T1000 (cell line): ENCODE measurements at regions not wholly inside any gene's neighbourhood (a gene's known extent, or its start where the extent isn't known, plus 50 kb on each side); places are given as distances from the start of the nearest gene placed in this dataset.
A peak's percentile ranks its signal among the peaks of the same experiment; 100 is the strongest.

Source experiments
- DNase-seq: peaks from one replicate; lab custom pipeline; 2025; ENCODE audit warnings: mixed read lengths; lab: John Stamatoyannopoulos, UW

DNA sequence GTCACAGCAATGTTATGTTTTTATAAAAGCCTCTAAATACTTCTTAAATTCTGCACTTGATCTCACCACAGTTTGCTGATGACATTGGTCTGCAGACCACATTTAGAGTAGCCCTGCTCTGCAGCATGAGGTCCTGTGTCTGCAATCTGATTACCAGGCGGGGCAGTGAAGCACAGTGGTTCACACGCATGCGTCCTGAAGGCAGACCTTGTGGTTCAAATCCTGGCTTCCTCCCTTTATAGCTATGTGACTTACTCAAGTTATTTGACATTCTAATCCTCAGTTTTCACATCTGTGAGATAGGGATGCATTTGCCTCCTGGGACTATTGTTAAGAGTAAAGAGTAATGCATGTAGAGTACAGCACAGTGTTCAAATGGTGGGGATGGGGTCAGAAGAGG, 50.3 kb downstream of the BMAL2 start:
- DNase-seq: no peak

DNA sequence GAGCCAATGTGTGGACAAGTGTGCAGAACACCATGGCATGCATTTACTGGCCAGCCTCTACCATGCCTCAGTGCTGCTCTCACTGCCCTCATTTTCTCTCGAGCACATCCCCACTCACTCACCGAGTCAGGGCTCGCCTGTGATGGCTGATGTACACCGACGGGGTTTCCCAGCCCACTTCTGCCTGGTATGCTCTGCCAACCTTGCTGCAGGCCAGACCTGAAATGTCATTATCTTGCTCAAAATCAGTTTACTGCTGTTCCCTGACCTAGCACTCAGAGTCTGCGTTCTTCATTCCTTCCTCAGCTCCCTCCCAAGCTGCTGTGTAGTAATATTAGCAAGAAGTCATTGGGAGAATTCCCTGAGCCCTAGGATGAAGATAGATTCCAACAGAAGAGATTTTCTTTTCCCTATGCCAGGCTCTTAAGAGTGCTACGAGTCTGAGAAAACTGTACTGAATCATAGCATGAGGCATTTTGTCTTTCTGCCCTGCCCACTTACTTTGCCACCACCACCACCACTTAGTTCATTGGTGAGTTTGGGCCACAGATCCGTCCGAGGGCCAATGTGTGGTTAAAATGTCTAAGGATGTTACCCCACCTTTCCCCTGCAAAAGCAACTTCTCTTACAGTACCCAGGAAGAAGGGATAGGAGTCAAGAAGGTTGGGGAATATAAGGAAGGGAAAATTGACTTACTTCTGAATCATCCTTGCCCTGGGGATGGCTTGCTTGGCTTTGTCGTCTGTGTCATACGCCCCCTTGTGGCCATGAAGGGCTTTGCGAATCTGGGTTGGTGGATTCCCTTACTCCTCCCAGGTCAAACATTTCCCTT, 51.0 kb downstream of the BMAL2 start:
- peak; percentile 85 for DNase-seq

- no peak for DNase-seq
These were observed 51.6 kb downstream of the BMAL2 start for GRCh38 chr12:27384261-27384590.

DNA sequence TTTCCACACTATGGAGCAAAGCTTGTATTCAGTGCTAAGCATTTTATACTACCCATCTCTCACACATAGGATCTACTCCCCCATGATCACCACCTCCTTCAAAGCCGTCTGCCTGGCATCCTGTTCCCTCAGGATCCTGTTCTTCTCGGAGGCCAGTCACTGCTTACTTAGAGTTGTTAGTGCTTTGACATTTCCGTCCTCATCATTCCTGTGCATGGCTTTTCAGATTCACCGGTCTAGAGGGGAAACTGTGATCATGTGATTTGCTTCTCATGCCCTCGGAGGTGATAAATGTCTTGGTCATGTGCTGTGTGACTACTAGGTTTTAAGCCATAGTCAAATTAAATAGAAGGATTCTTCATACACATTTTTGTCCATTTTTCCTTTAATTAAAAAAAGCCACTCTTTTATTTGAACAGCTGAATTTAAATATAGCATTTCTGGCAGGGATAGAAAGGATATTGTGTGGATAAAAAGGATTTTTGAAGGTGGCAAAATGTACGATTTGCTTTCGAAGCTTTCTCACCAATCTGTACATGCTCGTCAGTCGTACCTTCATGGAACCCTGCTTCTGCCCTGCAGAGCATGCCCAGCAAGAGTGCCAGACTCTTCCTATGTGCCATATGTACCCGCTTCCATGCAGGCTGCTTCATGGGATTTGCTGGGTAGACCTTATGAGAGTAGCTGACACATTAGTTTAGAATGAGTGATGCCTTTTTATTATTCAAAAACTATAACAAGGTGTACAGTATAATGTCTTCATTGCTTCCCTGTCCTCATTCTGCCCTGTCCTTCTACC, 53.3 kb downstream of the BMAL2 start:
- no peak for DNase-seq

- DNase-seq: no peak
These were observed 54.8 kb downstream of the BMAL2 start for GRCh38 chr12:27387473-27387872.

DNA sequence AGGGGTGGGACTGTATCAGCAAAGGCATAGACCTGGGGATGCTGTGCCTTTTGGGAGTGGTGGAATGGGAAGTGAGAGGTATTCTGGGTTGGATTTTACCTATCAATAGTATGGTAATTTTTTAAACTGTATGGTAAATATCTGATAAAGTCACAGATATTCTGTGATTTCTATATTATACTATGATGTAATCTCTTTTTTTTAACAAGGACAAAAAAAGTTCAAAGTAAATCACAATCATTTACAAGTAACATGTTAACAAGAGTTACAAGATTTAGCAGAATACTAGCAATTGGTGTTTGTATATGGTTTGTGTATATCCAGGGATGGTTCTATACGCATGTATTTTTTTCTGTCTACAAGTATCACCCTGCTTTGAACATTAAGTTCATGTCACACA, 56.0 kb downstream of the BMAL2 start:
- DNase-seq: no peak

GRCh38 chr12:27394676-27395075, 51.9 kb upstream of the SMCO2 start:
- no peak for DNase-seq

GRCh38 chr12:27396216-27396815, 50.2 kb upstream of the SMCO2 start:
- no peak for DNase-seq
